GM23338 (cell line): ENCODE measurements at regions not wholly inside any gene's neighbourhood (a gene's known extent, or its start where the extent isn't known, plus 50 kb on each side); places are given as distances from the start of the nearest gene placed in this dataset.

Experiments
- TF ChIP-seq, protein P1 (sequence below): fragments of 250-450 bp; sonication (Bioruptor Pico); IDR thresholded peaks from 2 replicates; pipeline ENCODE4 v1.5.0; 2020; ENCODE audit warnings: mild to moderate bottlenecking, moderate library complexity
- TF ChIP-seq, protein P2 (sequence below), 2 experiments: fragments of 200-600 bp in 1 of 2; sonication (generic) in 1 of 2; conservative IDR thresholded peaks; 2 replicates each; pipeline versions ENCODE4 v1.5.1 to v1.6.1; 2016 to 2017; ENCODE audit warnings: antibody characterized with exemption in 2 of 2, low read depth in 2 of 2, mild to moderate bottlenecking in 2 of 2, moderate library complexity in 1 of 2

DNA sequence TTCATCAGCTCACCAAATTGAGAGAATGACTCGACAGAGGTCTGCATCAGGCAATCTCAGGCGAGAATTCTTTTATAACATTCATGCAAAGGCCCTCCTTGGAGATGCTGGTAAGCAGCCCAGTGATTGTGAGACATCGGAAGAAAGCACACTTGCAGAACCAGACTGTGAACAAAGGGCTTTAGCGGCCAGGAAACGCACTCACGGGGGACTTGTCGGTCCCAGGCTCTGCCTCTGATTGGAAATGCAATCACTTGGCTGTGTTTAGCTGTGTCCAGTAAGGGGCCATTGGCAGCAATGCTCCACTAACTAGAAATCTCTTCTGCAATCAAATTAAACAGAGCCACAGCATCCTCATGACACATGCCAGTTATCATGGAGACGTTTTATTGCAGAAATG is 226.7 kb upstream of the CDH13 start:
- TF ChIP-seq, protein P1, sequence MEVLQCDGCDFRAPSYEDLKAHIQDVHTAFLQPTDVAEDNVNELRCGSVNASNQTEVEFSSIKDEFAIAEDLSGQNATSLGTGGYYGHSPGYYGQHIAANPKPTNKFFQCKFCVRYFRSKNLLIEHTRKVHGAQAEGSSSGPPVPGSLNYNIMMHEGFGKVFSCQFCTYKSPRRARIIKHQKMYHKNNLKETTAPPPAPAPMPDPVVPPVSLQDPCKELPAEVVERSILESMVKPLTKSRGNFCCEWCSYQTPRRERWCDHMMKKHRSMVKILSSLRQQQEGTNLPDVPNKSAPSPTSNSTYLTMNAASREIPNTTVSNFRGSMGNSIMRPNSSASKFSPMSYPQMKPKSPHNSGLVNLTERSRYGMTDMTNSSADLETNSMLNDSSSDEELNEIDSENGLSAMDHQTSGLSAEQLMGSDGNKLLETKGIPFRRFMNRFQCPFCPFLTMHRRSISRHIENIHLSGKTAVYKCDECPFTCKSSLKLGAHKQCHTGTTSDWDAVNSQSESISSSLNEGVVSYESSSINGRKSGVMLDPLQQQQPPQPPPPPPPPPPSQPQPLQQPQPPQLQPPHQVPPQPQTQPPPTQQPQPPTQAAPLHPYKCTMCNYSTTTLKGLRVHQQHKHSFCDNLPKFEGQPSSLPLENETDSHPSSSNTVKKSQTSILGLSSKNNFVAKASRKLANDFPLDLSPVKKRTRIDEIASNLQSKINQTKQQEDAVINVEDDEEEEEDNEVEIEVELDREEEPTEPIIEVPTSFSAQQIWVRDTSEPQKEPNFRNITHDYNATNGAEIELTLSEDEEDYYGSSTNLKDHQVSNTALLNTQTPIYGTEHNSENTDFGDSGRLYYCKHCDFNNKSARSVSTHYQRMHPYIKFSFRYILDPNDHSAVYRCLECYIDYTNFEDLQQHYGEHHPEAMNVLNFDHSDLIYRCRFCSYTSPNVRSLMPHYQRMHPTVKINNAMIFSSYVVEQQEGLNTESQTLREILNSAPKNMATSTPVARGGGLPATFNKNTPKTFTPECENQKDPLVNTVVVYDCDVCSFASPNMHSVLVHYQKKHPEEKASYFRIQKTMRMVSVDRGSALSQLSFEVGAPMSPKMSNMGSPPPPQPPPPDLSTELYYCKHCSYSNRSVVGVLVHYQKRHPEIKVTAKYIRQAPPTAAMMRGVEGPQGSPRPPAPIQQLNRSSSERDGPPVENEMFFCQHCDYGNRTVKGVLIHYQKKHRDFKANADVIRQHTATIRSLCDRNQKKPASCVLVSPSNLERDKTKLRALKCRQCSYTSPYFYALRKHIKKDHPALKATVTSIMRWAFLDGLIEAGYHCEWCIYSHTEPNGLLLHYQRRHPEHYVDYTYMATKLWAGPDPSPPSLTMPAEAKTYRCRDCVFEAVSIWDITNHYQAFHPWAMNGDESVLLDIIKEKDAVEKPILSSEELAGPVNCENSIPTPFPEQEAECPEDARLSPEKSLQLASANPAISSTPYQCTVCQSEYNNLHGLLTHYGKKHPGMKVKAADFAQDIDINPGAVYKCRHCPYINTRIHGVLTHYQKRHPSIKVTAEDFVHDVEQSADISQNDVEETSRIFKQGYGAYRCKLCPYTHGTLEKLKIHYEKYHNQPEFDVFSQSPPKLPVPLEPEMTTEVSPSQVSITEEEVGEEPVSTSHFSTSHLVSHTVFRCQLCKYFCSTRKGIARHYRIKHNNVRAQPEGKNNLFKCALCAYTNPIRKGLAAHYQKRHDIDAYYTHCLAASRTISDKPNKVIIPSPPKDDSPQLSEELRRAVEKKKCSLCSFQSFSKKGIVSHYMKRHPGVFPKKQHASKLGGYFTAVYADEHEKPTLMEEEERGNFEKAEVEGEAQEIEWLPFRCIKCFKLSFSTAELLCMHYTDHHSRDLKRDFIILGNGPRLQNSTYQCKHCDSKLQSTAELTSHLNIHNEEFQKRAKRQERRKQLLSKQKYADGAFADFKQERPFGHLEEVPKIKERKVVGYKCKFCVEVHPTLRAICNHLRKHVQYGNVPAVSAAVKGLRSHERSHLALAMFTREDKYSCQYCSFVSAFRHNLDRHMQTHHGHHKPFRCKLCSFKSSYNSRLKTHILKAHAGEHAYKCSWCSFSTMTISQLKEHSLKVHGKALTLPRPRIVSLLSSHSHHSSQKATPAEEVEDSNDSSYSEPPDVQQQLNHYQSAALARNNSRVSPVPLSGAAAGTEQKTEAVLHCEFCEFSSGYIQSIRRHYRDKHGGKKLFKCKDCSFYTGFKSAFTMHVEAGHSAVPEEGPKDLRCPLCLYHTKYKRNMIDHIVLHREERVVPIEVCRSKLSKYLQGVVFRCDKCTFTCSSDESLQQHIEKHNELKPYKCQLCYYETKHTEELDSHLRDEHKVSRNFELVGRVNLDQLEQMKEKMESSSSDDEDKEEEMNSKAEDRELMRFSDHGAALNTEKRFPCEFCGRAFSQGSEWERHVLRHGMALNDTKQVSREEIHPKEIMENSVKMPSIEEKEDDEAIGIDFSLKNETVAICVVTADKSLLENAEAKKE (CRISPR knock-in tag) = no peak
- TF ChIP-seq, protein P2, sequence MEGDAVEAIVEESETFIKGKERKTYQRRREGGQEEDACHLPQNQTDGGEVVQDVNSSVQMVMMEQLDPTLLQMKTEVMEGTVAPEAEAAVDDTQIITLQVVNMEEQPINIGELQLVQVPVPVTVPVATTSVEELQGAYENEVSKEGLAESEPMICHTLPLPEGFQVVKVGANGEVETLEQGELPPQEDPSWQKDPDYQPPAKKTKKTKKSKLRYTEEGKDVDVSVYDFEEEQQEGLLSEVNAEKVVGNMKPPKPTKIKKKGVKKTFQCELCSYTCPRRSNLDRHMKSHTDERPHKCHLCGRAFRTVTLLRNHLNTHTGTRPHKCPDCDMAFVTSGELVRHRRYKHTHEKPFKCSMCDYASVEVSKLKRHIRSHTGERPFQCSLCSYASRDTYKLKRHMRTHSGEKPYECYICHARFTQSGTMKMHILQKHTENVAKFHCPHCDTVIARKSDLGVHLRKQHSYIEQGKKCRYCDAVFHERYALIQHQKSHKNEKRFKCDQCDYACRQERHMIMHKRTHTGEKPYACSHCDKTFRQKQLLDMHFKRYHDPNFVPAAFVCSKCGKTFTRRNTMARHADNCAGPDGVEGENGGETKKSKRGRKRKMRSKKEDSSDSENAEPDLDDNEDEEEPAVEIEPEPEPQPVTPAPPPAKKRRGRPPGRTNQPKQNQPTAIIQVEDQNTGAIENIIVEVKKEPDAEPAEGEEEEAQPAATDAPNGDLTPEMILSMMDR (conservative IDR thresholded peaks at IDR 0.05; ENCODE audit: low read depth in 2 of 2) = no peak
